ENCODE measurements at regions not wholly inside any gene's neighbourhood (a gene's known extent, or its start where the extent isn't known, plus 50 kb on each side); places are given as distances from the start of the nearest gene placed in this dataset.
A peak's percentile ranks its signal among the peaks of the same experiment; 100 is the strongest.

GRCh38 chr2:64829525-64829924 is 159.7 kb upstream of the SLC1A4 start:
- TF ChIP-seq, protein P1, sequence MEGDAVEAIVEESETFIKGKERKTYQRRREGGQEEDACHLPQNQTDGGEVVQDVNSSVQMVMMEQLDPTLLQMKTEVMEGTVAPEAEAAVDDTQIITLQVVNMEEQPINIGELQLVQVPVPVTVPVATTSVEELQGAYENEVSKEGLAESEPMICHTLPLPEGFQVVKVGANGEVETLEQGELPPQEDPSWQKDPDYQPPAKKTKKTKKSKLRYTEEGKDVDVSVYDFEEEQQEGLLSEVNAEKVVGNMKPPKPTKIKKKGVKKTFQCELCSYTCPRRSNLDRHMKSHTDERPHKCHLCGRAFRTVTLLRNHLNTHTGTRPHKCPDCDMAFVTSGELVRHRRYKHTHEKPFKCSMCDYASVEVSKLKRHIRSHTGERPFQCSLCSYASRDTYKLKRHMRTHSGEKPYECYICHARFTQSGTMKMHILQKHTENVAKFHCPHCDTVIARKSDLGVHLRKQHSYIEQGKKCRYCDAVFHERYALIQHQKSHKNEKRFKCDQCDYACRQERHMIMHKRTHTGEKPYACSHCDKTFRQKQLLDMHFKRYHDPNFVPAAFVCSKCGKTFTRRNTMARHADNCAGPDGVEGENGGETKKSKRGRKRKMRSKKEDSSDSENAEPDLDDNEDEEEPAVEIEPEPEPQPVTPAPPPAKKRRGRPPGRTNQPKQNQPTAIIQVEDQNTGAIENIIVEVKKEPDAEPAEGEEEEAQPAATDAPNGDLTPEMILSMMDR (IDR thresholded peaks at IDR 0.05; ENCODE audit: unreplicated experiment), result no peak
- Mint-ChIP-seq H3K27ac (no peak overlapping the region), H3K36me3 (ENCODE audit: insufficient read depth) (no peaks in the 10 kb centered on the region), H3K9me3 (ENCODE audit: low read depth) (no peaks in the 10 kb centered on the region), H3K27me3 (peaks cover 3% of the 10 kb centered on the region), H3K4me3 (ENCODE audit: low read depth) (no peak overlapping the region), H3K4me1 (ENCODE audit: low read depth) (peaks cover 16% of the 10 kb centered on the region)
- DNase-seq (ENCODE audit: low spot score, unreplicated experiment), result no peak

- peaks cover 3% of the 10 kb centered on the region for H3K27me3 Mint-ChIP-seq
- no peak overlapping the region for H3K27ac Mint-ChIP-seq
- TF ChIP-seq, protein P1 (IDR thresholded peaks at IDR 0.05; ENCODE audit: unreplicated experiment), result peak; percentile 70
- H3K4me1 Mint-ChIP-seq (ENCODE audit: low read depth), result peaks cover 27% of the 10 kb centered on the region
- H3K9me3 Mint-ChIP-seq (ENCODE audit: low read depth), result no peaks in the 10 kb centered on the region
- H3K4me3 Mint-ChIP-seq (ENCODE audit: low read depth), result no peak overlapping the region
- H3K36me3 Mint-ChIP-seq (ENCODE audit: insufficient read depth), result no peaks in the 10 kb centered on the region
- peak; percentile 30 for DNase-seq (ENCODE audit: low spot score, unreplicated experiment)
Observed at GRCh38 chr2:64831134-64831976, 157.8 kb upstream of the SLC1A4 start.

DNA sequence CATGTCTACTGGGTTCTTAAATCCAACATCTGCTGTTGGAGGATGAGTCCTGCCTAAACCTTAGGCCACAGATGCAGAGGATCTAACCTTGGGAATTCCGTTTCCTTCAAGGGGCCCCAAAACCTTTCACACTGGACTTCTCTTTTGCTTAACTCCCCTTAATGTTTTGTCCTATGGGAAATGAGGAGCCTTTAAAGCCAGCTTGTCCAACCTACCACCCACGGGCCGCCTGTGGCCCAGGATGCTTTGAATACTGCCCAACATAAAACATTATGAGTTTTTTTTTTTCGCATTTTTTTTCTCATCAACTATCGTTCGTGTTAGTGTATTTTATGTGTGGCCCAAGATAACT is 157.2 kb upstream of the SLC1A4 start:
- TF ChIP-seq, protein P1 (IDR thresholded peaks at IDR 0.05; ENCODE audit: unreplicated experiment), result no peak
- Mint-ChIP-seq H3K4me3 (ENCODE audit: low read depth) (no peak overlapping the region), H3K4me1 (ENCODE audit: low read depth) (peaks cover 33% of the 10 kb centered on the region), H3K27me3 (peaks cover 3% of the 10 kb centered on the region), H3K9me3 (ENCODE audit: low read depth) (no peaks in the 10 kb centered on the region), H3K36me3 (ENCODE audit: insufficient read depth) (no peaks in the 10 kb centered on the region), H3K27ac (no peak overlapping the region)
- DNase-seq (ENCODE audit: low spot score, unreplicated experiment), result no peak

GRCh38 chr2:64832936-64833335 is 156.3 kb upstream of the SLC1A4 start:
- no peaks in the 10 kb centered on the region for H3K9me3 Mint-ChIP-seq (ENCODE audit: low read depth)
- peaks cover 3% of the 10 kb centered on the region for H3K27me3 Mint-ChIP-seq
- no peak overlapping the region for H3K27ac Mint-ChIP-seq
- H3K4me1 Mint-ChIP-seq (ENCODE audit: low read depth), result peaks cover 32% of the 10 kb centered on the region
- no peak for DNase-seq (ENCODE audit: low spot score, unreplicated experiment)
- no peak overlapping the region for H3K4me3 Mint-ChIP-seq (ENCODE audit: low read depth)
- no peaks in the 10 kb centered on the region for H3K36me3 Mint-ChIP-seq (ENCODE audit: insufficient read depth)
- TF ChIP-seq, protein P1 (IDR thresholded peaks at IDR 0.05; ENCODE audit: unreplicated experiment), result no peak

GRCh38 chr2:64836566-64836965 is 152.6 kb upstream of the SLC1A4 start:
- Mint-ChIP-seq H3K27me3 (peaks cover 2% of the 10 kb centered on the region), H3K4me3 (ENCODE audit: low read depth) (no peak overlapping the region), H3K4me1 (ENCODE audit: low read depth) (peaks cover 32% of the 10 kb centered on the region), H3K27ac (no peak overlapping the region), H3K36me3 (ENCODE audit: insufficient read depth) (no peaks in the 10 kb centered on the region), H3K9me3 (ENCODE audit: low read depth) (no peaks in the 10 kb centered on the region)
- TF ChIP-seq, protein P1 (IDR thresholded peaks at IDR 0.05; ENCODE audit: unreplicated experiment), result no peak
- no peak for DNase-seq (ENCODE audit: low spot score, unreplicated experiment)
